Gastrocnemius medialis (tissue), 4 donors: ENCODE measurements at regions not wholly inside any gene's neighbourhood (a gene's known extent, or its start where the extent isn't known, plus 50 kb on each side); places are given as distances from the start of the nearest gene placed in this dataset.

ENCODE experiments used
- ATAC-seq, 2 donors: fragments of 150-250 bp; one replicate each; pipeline ENCODE4 v1.9.1; 2016
- DNase-seq, 2 donors: peaks; one replicate each; pipeline ENCODE4 v3.0.0-alpha.2; 2019
- H3K27ac ChIP-seq, 4 donors: fragments of 200-600 bp; sonication (generic); 1 replicate in 1 of 4; 2 replicates in 3 of 4; pipeline ENCODE4 v1.5.1; 2016 to 2018; ENCODE audit warnings: mild to moderate bottlenecking in 2 of 4, moderate library complexity in 1 of 4
- H3K27me3 ChIP-seq, 3 donors: fragments of 200-600 bp; sonication (generic) in 2 of 3; 1 replicate in 1 of 3; 2 replicates in 2 of 3; pipeline versions ENCODE4 v1.5.1 to v1.6.0; 2016 to 2019; ENCODE audit warnings: mild to moderate bottlenecking in 1 of 3, moderate library complexity in 1 of 3
- H3K36me3 ChIP-seq, 2 donors: fragments of 200-600 bp; sonication (generic) in 1 of 2; one replicate each; pipeline ENCODE4 v1.5.1; 2017 to 2018
- H3K4me1 ChIP-seq, 2 donors: fragments of 200-600 bp; sonication (generic) in 1 of 2; one replicate each; pipeline ENCODE4 v1.5.1; 2016 to 2017; ENCODE audit warnings: mild to moderate bottlenecking in 2 of 2
- H3K4me3 ChIP-seq, 4 donors: fragments of 200-600 bp; sonication (generic) in 3 of 4; 1 replicate in 1 of 4; 2 replicates in 3 of 4; pipeline ENCODE4 v1.5.1; 2016 to 2019; ENCODE audit warnings: mild to moderate bottlenecking in 2 of 4
- H3K9me3 ChIP-seq, 3 donors: fragments of 200-600 bp; sonication (generic) in 2 of 3; 1 replicate in 1 of 3; 2 replicates in 2 of 3; pipeline ENCODE4 v1.5.1; 2016 to 2019
- POLR2A ChIP-seq, 2 donors: fragments of 450-650 bp; IDR thresholded peaks; one replicate each; pipeline ENCODE4 v1.6.1; 2017; ENCODE audit warnings: antibody characterized with exemption in 2 of 2, mild to moderate bottlenecking in 2 of 2, moderate library complexity in 2 of 2
- in situ Hi-C, 4 donors: fragments of 200-750 bp; cut with MboI; loops; one replicate each; pipeline versions ENCODE4 v1.15.0 to v1.8.0; 2017; ENCODE audit warnings: low sequenced_read_pairs in 4 of 4
- intact Hi-C: fragments of 100-400 bp; cut with DNase I; formaldehyde crosslinking; loops from one replicate; pipeline ENCODE4 v1.15.1; 2023; ENCODE audit warnings: low total_unique reads
- TF ChIP-seq, protein P1 (sequence below), 5 experiments: fragments of 450-650 bp in 3 of 5; fragments of 200-600 bp in 2 of 5; sonication (generic) in 2 of 5; IDR thresholded peaks in 4 of 5; conservative IDR thresholded peaks in 1 of 5; 1 replicate in 4 of 5; 2 replicates in 1 of 5; pipeline ENCODE4 v1.5.1; 2016 to 2019; ENCODE audit warnings: antibody characterized with exemption in 5 of 5, mild to moderate bottlenecking in 3 of 5, moderate library complexity in 3 of 5

DNA sequence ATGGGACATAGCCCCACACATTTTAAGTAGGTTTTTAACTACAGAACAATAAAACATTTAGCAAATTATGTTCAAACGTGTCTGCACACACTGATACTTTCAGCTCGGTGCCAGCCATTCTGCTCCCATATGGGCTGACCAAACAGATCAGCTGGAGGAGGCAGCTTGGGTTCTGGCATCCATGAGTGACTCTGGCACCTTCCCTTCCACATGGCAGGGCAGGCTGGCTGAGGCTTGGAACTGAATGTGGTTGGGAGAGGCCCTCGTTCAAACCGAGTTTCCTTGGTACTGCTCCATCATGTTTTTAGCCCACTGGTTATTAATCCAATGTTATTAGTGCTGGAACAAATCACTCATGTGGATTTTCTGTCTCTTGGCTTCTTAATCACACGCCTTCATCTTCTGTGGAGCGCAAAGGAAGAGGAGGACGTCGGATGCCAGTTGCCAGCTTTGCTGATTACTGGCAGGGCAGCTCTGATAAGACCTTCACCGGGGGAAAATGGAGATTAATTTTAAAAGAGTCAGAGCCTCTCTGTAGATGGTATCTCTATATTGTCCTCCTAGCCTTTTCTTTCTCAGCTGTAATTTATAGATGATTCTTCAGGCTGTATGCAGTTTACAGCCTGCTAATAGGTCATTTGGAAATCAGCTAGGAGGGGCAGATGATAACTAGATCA lies 93.1 kb upstream of the TIAM2 start:
- no peak overlapping the region for H3K27ac ChIP-seq
- TF ChIP-seq, protein P1, sequence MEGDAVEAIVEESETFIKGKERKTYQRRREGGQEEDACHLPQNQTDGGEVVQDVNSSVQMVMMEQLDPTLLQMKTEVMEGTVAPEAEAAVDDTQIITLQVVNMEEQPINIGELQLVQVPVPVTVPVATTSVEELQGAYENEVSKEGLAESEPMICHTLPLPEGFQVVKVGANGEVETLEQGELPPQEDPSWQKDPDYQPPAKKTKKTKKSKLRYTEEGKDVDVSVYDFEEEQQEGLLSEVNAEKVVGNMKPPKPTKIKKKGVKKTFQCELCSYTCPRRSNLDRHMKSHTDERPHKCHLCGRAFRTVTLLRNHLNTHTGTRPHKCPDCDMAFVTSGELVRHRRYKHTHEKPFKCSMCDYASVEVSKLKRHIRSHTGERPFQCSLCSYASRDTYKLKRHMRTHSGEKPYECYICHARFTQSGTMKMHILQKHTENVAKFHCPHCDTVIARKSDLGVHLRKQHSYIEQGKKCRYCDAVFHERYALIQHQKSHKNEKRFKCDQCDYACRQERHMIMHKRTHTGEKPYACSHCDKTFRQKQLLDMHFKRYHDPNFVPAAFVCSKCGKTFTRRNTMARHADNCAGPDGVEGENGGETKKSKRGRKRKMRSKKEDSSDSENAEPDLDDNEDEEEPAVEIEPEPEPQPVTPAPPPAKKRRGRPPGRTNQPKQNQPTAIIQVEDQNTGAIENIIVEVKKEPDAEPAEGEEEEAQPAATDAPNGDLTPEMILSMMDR (IDR thresholded peaks at IDR 0.05 in 4 of 5, conservative IDR thresholded peaks at IDR 0.05 in 1 of 5) = no peak
- no peak for TF ChIP-seq POLR2A (IDR thresholded peaks at IDR 0.05)
- no peaks in the 10 kb centered on the region for H3K27me3 ChIP-seq
- no peaks in the 10 kb centered on the region for H3K9me3 ChIP-seq
- intact Hi-C loops (no loop called here), in situ Hi-C loops (no loop called here)
- no peak overlapping the region for H3K4me3 ChIP-seq
- DNase-seq (no peak), ATAC-seq (no peak)
- no peaks in the 10 kb centered on the region for H3K36me3 ChIP-seq
- no peaks in the 10 kb centered on the region for H3K4me1 ChIP-seq

DNA sequence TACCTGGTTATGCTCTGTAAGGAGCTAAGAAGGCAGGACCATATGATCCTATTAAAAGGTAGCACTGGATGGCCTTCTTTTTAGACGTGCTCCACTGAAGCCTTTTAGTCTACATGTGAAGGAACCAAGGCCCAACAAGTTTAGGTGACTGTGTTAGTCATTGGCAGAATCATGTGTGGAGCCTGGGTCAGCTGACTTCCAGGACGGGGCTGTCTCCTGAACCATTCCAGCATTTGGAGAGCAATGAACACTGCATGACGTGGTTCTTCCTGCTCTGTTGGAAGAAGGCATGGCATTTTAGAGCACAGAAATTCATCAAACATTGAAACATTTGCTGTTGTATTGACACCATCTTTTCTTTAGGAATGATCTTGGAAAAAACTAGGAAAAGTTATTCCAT lies 87.8 kb upstream of the TIAM2 start:
- H3K36me3 ChIP-seq = peaks cover 0 to 6% of the 10 kb centered on the region in 2 donors
- no peak overlapping the region for H3K27ac ChIP-seq
- in situ Hi-C loops = no loop called here
- H3K27me3 ChIP-seq = no peaks in the 10 kb centered on the region
- no peak for ATAC-seq
- intact Hi-C loops = no loop called here
- DNase-seq = no peak
- no peaks in the 10 kb centered on the region for H3K4me1 ChIP-seq
- no peak for TF ChIP-seq POLR2A (IDR thresholded peaks at IDR 0.05)
- TF ChIP-seq, protein P1 (IDR thresholded peaks at IDR 0.05 in 4 of 5, conservative IDR thresholded peaks at IDR 0.05 in 1 of 5) = no peak
- H3K4me3 ChIP-seq = no peak overlapping the region
- no peaks in the 10 kb centered on the region for H3K9me3 ChIP-seq

DNA sequence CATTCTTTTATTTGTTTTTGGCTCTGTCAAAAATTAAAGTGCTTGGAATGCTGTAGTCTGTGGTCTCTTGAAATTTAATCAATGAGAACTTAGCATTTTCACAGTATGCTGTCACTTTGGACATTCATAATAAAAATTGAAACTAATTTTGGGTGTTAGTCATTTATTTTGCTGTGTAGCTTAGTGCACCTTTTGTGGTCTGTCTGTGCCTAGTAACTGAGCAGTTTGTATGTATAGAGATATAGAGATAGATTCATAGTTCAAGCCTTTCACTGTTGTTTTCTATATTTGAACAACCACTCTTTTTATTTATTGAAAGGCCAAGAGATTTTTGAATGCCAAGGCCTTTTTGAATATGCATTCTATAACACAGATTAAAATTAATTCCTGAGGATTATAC lies 86.4 kb upstream of the TIAM2 start:
- in situ Hi-C loops (no loop called here), intact Hi-C loops (no loop called here)
- Histone ChIP-seq H3K4me3 (no peak overlapping the region), H3K27me3 (no peaks in the 10 kb centered on the region), H3K4me1 (no peaks in the 10 kb centered on the region), H3K9me3 (no peaks in the 10 kb centered on the region), H3K36me3 (peaks cover 0 to 6% of the 10 kb centered on the region in 2 donors), H3K27ac (no peak overlapping the region)
- DNase-seq (no peak), ATAC-seq (no peak)
- TF ChIP-seq, protein P1 (IDR thresholded peaks at IDR 0.05 in 4 of 5, conservative IDR thresholded peaks at IDR 0.05 in 1 of 5) = no peak
- TF ChIP-seq POLR2A (IDR thresholded peaks at IDR 0.05) = no peak

DNA sequence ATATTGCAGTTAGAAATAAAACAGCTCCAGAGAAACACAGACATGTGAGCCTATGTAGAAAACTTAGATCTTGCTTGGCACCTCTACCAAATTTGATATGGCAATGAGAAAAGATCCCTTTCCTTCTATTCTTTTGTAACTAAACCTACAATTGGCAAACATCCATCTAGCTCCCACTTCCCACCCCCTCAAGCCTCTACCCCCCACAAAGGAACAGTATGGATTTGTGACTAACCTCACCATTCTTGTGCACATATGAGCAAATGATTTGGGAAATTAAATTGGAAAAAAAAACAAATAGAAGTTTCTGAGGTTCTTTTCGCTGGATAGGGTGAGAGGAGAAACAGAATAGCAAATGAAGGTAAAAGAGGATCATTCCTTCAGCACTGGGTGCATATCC lies 85.8 kb upstream of the TIAM2 start:
- intact Hi-C loops (no loop called here), in situ Hi-C loops (no loop called here)
- ATAC-seq (no peak), DNase-seq (no peak)
- Histone ChIP-seq H3K36me3 (peaks cover 0 to 6% of the 10 kb centered on the region in 2 donors), H3K4me1 (no peaks in the 10 kb centered on the region), H3K27ac (no peak overlapping the region), H3K4me3 (no peak overlapping the region), H3K27me3 (no peaks in the 10 kb centered on the region), H3K9me3 (no peaks in the 10 kb centered on the region)
- TF ChIP-seq, protein P1 (IDR thresholded peaks at IDR 0.05 in 4 of 5, conservative IDR thresholded peaks at IDR 0.05 in 1 of 5) = no peak
- TF ChIP-seq POLR2A (IDR thresholded peaks at IDR 0.05) = no peak

DNA sequence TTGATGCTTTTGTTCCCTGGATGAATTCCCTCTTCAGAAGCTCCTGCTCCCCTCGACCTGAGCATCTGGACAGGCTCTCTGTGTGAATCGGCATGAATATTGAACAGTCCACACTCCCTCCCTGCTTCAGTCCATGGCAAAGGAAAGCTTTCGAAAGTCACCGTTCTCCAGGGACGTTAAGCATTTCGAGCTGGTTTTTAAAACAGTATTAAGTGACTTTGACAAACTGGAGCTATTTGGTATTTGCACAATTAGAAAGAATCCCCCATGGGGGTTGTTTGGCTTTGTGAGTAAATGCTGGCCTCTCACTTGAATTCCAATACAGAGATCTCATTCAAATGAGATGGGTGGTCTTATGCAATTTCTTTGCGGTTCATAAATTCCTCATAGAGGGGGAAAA lies 85.3 kb upstream of the TIAM2 start:
- H3K4me1 ChIP-seq = no peaks in the 10 kb centered on the region
- H3K36me3 ChIP-seq = peaks cover 0 to 6% of the 10 kb centered on the region in 2 donors
- no peak for TF ChIP-seq POLR2A (IDR thresholded peaks at IDR 0.05)
- TF ChIP-seq, protein P1 (IDR thresholded peaks at IDR 0.05 in 4 of 5, conservative IDR thresholded peaks at IDR 0.05 in 1 of 5) = no peak
- ATAC-seq (no peak), DNase-seq (no peak)
- no peak overlapping the region for H3K4me3 ChIP-seq
- in situ Hi-C loops (no loop called here), intact Hi-C loops (no loop called here)
- no peak overlapping the region for H3K27ac ChIP-seq
- no peaks in the 10 kb centered on the region for H3K9me3 ChIP-seq
- H3K27me3 ChIP-seq = no peaks in the 10 kb centered on the region
